Kidney tubule cell (primary cell): ENCODE measurements at regions not wholly inside any gene's neighbourhood (a gene's known extent, or its start where the extent isn't known, plus 50 kb on each side); places are given as distances from the start of the nearest gene placed in this dataset.

ENCODE experiments used
- DNase-seq: peaks from one replicate; pipeline ENCODE4 v3.0.0-alpha.2; 2018; ENCODE audit warnings: low spot score

- DNase-seq = no peak
Observed at GRCh38 chr1:216919060-216919970, 196.1 kb upstream of the ESRRG start.

GRCh38 chr1:216916890-216917438 lies 193.7 kb upstream of the ESRRG start:
- peak; percentile 31 for DNase-seq

GRCh38 chr1:216914974-216915373 lies 191.7 kb upstream of the ESRRG start:
- DNase-seq = no peak

GRCh38 chr1:216913976-216914375 lies 190.7 kb upstream of the ESRRG start:
- DNase-seq = no peak

- no peak for DNase-seq
Observed at GRCh38 chr1:216910081-216910840, 187.0 kb upstream of the ESRRG start.

- DNase-seq = no peak
Observed at GRCh38 chr1:216908126-216908525, 184.9 kb upstream of the ESRRG start.

GRCh38 chr1:216907100-216907499 lies 183.9 kb upstream of the ESRRG start:
- DNase-seq = no peak

- no peak for DNase-seq
Observed at GRCh38 chr1:216905781-216906180, 182.6 kb upstream of the ESRRG start.

GRCh38 chr1:216905137-216905536 lies 181.9 kb upstream of the ESRRG start:
- DNase-seq = no peak

GRCh38 chr1:216904471-216904870 lies 181.2 kb upstream of the ESRRG start:
- no peak for DNase-seq

- peak; percentile 88 for DNase-seq
Observed at GRCh38 chr1:216903382-216903740, 180.1 kb upstream of the ESRRG start.

- peak; percentile 70 for DNase-seq
Observed at GRCh38 chr1:216902669-216903381, 179.6 kb upstream of the ESRRG start.

- DNase-seq = no peak
Observed at GRCh38 chr1:216900116-216900620, 176.9 kb upstream of the ESRRG start.

GRCh38 chr1:216898801-216899200 lies 175.6 kb upstream of the ESRRG start:
- no peak for DNase-seq

- DNase-seq = no peak
Observed at GRCh38 chr1:216896146-216896545, 172.9 kb upstream of the ESRRG start.

GRCh38 chr1:216894494-216894893 lies 171.3 kb upstream of the ESRRG start:
- no peak for DNase-seq

- no peak for DNase-seq
Observed at GRCh38 chr1:216892581-216893160, 169.4 kb upstream of the ESRRG start.

- DNase-seq = no peak
Observed at GRCh38 chr1:216890871-216891270, 167.6 kb upstream of the ESRRG start.

- DNase-seq = no peak
Observed at GRCh38 chr1:216888731-216889130, 165.5 kb upstream of the ESRRG start.

GRCh38 chr1:216887032-216887431 lies 163.8 kb upstream of the ESRRG start:
- no peak for DNase-seq

- no peak for DNase-seq
Observed at GRCh38 chr1:216884614-216885229, 161.5 kb upstream of the ESRRG start.
